RWPE2 (cell line): ENCODE measurements at regions not wholly inside any gene's neighbourhood (a gene's known extent, or its start where the extent isn't known, plus 50 kb on each side); places are given as distances from the start of the nearest gene placed in this dataset.

ENCODE experiments used
- ATAC-seq: fragments of 200-7000 bp; cut with Tn5 transposase; 3 replicates; pipeline ENCODE4 v1.9.1; 2021; ENCODE audit warnings: low read depth
- DNase-seq: peaks from one replicate; pipeline ENCODE4 v3.0.0-alpha.2; 2020; ENCODE audit warnings: low spot score
- H3K27ac ChIP-seq: fragments of 450-650 bp; 2 replicates; pipeline ENCODE4 v1.5.1; 2017; ENCODE audit warnings: mild to moderate bottlenecking; ENCODE audit not compliant: poor library complexity, severe bottlenecking
- H3K27me3 ChIP-seq: fragments of 250-450 bp; sonication (Bioruptor Pico); 2 replicates; pipeline ENCODE4 v1.5.1; 2021; ENCODE audit warnings: mild to moderate bottlenecking, moderate library complexity; ENCODE audit not compliant: insufficient read depth, poor library complexity, severe bottlenecking
- H3K36me3 ChIP-seq: fragments of 250-450 bp; sonication (Bioruptor Pico); 2 replicates; pipeline ENCODE4 v1.5.1; 2020; ENCODE audit warnings: low read depth, mild to moderate bottlenecking, moderate library complexity
- H3K4me1 ChIP-seq: fragments of 250-450 bp; sonication (Bioruptor Pico); 2 replicates; pipeline ENCODE4 v1.5.1; 2021; ENCODE audit warnings: mild to moderate bottlenecking, moderate library complexity; ENCODE audit not compliant: insufficient read depth, poor library complexity, severe bottlenecking
- H3K4me3 ChIP-seq: fragments of 250-450 bp; sonication (Bioruptor Pico); 2 replicates; pipeline ENCODE4 v1.5.1; 2021; ENCODE audit warnings: mild to moderate bottlenecking, moderate library complexity; ENCODE audit not compliant: severe bottlenecking
- H3K9me3 ChIP-seq: fragments of 250-450 bp; sonication (Bioruptor Pico); 2 replicates; pipeline ENCODE4 v1.5.1; 2021; ENCODE audit warnings: mild to moderate bottlenecking, moderate library complexity; ENCODE audit not compliant: severe bottlenecking
- TF ChIP-seq, protein P1 (sequence below): fragments of 450-650 bp; IDR thresholded peaks from one replicate; pipeline ENCODE4 v1.5.1; 2017; ENCODE audit warnings: mild to moderate bottlenecking, moderate library complexity; ENCODE audit not compliant: poor library complexity, severe bottlenecking

DNA sequence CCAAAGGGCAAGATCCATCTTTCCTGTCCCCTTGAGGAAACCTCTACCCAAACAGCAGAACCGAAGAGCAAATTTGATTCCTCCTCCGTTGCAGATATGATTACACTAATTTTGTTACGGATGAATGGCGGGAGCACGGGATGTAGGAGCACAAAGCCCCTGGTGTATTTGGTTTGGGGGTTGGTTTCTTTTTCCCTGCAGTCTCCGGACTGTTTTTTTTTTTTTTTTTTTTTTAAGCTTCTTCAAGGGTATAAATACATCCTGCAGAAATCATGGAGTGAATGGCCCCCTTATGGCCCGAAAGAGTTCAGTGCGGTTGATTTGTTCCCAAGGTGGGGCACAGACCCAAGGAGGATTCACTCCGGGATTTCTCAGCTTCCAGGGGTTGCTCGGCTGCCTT lies 135.3 kb upstream of the SH3BP4 start:
- H3K27me3 ChIP-seq = no peaks in the 10 kb centered on the region
- H3K9me3 ChIP-seq = no peaks in the 10 kb centered on the region
- TF ChIP-seq, protein P1, sequence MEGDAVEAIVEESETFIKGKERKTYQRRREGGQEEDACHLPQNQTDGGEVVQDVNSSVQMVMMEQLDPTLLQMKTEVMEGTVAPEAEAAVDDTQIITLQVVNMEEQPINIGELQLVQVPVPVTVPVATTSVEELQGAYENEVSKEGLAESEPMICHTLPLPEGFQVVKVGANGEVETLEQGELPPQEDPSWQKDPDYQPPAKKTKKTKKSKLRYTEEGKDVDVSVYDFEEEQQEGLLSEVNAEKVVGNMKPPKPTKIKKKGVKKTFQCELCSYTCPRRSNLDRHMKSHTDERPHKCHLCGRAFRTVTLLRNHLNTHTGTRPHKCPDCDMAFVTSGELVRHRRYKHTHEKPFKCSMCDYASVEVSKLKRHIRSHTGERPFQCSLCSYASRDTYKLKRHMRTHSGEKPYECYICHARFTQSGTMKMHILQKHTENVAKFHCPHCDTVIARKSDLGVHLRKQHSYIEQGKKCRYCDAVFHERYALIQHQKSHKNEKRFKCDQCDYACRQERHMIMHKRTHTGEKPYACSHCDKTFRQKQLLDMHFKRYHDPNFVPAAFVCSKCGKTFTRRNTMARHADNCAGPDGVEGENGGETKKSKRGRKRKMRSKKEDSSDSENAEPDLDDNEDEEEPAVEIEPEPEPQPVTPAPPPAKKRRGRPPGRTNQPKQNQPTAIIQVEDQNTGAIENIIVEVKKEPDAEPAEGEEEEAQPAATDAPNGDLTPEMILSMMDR = no peak
- H3K4me1 ChIP-seq = no peaks in the 10 kb centered on the region
- H3K4me3 ChIP-seq = no peak overlapping the region
- H3K27ac ChIP-seq = no peak overlapping the region
- ATAC-seq (no peak), DNase-seq (no peak)
- H3K36me3 ChIP-seq = no peaks in the 10 kb centered on the region

DNA sequence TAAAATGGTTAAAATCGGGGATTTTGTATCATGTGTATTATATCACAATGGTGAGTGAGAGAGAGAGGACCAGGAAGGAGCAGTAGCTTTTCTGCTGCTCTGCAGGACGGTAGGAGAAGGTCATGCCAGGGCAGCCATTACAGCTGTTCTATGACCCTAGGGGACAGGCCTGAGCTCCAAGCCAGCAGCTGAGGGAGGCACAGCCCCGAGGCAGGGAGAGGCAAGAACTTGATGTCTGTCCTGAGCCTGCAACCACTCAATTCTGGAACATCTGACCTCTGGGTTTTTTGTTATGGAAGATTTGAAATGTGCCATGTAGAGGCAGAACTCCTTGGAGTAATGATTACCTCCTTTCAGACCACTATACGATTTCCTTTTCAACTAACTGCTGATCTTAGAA lies 135.8 kb upstream of the SH3BP4 start:
- no peak for DNase-seq
- TF ChIP-seq, protein P1 = no peak
- no peak for ATAC-seq
- no peaks in the 10 kb centered on the region for H3K4me1 ChIP-seq
- no peaks in the 10 kb centered on the region for H3K27me3 ChIP-seq
- H3K27ac ChIP-seq = no peak overlapping the region
- no peak overlapping the region for H3K4me3 ChIP-seq
- H3K9me3 ChIP-seq = no peaks in the 10 kb centered on the region
- no peaks in the 10 kb centered on the region for H3K36me3 ChIP-seq

- Histone ChIP-seq H3K4me1 (no peaks in the 10 kb centered on the region), H3K27me3 (no peaks in the 10 kb centered on the region), H3K4me3 (no peak overlapping the region), H3K27ac (no peak overlapping the region), H3K36me3 (no peaks in the 10 kb centered on the region), H3K9me3 (no peaks in the 10 kb centered on the region)
- ATAC-seq = no peak
- TF ChIP-seq, protein P1 = no peak
- DNase-seq = no peak
These were observed 137.4 kb upstream of the SH3BP4 start for GRCh38 chr2:234814374-234814773.

- no peak for ATAC-seq
- TF ChIP-seq, protein P1 = no peak
These were observed 139.0 kb upstream of the SH3BP4 start for GRCh38 chr2:234812851-234813250.

GRCh38 chr2:234808907-234809306 lies 142.9 kb upstream of the SH3BP4 start:
- no peak for ATAC-seq
- Histone ChIP-seq H3K27me3 (no peaks in the 10 kb centered on the region), H3K27ac (no peak overlapping the region), H3K36me3 (no peaks in the 10 kb centered on the region), H3K4me1 (no peaks in the 10 kb centered on the region), H3K9me3 (no peaks in the 10 kb centered on the region), H3K4me3 (no peak overlapping the region)
- no peak for DNase-seq
- TF ChIP-seq, protein P1 = no peak

More at GRCh38 chr2:234812851-234813250, 139.0 kb upstream of the SH3BP4 start:
- no peaks in the 10 kb centered on the region for H3K36me3 ChIP-seq
- H3K4me1 ChIP-seq = no peaks in the 10 kb centered on the region
- no peak overlapping the region for H3K4me3 ChIP-seq
- no peak for DNase-seq
- H3K27me3 ChIP-seq = no peaks in the 10 kb centered on the region
- H3K27ac ChIP-seq = no peak overlapping the region
- H3K9me3 ChIP-seq = no peaks in the 10 kb centered on the region
